A204.1 (cell line): ENCODE measurements at regions not wholly inside any gene's neighbourhood (a gene's known extent, or its start where the extent isn't known, plus 50 kb on each side); places are given as distances from the start of the nearest gene placed in this dataset.

ENCODE experiments used
- FAIRE-seq: peaks from 2 replicates; lab custom pipeline; 2012; peaks lifted over from hg19 to GRCh38; lab: Jason Lieb, UNC

- FAIRE-seq = no peak
These were observed 157.5 kb upstream of the SHB start for GRCh38 chr9:38226491-38226951.

DNA sequence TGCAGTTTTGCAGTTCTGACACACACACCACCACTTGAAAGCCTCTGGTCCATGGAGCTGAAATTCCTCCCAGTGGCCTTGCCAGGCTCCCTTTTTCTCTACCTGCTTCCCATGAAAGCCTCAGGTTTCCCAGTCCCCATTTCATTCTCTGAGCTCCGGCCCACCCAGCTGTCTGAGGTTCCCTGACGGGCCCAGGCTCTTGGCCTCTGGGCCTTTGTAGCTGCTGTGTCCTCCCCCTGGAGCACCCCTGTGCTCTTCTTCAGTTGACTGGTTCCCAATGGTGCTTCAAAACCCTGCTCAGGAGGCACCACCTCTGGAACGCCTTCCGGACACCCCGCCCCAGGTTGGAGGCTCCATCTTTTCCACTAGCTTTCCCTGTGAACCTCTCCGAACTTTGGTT, 155.9 kb upstream of the SHB start:
- FAIRE-seq = no peak

DNA sequence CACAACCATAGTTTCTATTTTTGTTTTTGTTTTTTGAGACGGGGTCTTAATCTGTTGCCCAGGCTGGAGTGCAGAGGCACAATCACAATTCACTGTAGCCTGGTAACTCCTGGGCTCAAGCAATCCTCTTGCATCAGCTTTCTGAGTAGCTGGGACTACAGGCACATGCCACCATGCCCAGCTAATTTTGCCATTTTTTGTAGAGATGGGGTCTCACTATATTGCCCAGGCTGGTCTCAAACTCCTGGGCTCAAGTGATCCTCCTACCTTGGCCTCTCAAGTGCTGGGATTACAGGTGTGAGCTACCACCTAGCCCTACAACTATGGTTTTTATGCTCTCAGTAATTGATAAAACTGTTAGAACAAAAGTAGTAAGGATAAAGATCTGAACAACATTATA, 147.5 kb upstream of the SHB start:
- FAIRE-seq = no peak

DNA sequence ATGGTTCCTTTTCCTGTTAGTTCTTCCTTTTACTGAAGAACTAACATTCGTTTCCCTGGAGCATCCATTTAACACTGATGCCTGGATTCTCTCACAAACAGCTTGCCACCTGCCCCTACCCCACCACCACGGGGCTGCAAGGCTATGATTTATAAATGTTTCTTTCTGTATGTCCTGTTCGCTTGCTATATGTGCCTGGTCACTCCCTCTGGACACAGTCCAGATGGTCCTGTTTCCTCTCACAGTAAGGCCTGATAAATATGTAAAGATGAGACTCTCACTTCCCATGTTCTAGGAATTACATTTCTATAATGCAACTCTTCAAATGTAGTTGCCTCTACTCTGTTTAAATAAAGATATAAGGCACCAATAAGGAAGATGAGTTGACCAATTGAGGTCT, 146.4 kb upstream of the SHB start:
- FAIRE-seq = no peak

GRCh38 chr9:38214432-38214831, 145.4 kb upstream of the SHB start:
- FAIRE-seq = no peak

GRCh38 chr9:38213631-38214299, 144.7 kb upstream of the SHB start:
- no peak for FAIRE-seq

- no peak for FAIRE-seq
These were observed 143.0 kb upstream of the SHB start for GRCh38 chr9:38212016-38212415.

- no peak for FAIRE-seq
These were observed 142.0 kb upstream of the SHB start for GRCh38 chr9:38211002-38211401.

- no peak for FAIRE-seq
These were observed 139.3 kb upstream of the SHB start for GRCh38 chr9:38208206-38208901.

DNA sequence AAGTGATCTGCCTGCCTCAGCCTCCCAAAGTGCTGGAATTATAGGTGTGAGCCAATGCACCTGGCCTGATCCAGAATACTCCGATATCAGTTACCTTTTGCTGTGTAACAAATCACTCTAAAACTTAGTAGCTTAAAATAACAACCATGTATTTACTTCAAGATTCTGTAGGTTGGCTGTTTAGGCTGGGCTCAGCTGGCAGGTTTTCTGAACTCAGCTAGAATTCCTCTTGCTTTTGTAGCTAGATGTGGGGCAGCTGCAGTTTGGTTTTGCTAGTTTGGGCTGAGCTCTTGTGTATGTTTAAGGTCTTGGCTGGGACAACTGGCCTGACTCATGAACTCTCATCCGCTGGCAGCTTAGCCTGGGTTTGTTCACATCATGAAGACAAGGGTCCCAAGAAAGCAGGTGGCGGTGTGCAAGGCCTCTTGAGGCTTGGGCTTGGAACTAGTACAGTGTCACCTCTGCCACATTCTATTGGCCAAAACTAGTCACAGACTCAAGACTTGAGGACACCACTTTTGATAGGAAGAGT, 138.3 kb upstream of the SHB start:
- FAIRE-seq = no peak

- FAIRE-seq = no peak
These were observed 136.3 kb upstream of the SHB start for GRCh38 chr9:38205279-38205678.

DNA sequence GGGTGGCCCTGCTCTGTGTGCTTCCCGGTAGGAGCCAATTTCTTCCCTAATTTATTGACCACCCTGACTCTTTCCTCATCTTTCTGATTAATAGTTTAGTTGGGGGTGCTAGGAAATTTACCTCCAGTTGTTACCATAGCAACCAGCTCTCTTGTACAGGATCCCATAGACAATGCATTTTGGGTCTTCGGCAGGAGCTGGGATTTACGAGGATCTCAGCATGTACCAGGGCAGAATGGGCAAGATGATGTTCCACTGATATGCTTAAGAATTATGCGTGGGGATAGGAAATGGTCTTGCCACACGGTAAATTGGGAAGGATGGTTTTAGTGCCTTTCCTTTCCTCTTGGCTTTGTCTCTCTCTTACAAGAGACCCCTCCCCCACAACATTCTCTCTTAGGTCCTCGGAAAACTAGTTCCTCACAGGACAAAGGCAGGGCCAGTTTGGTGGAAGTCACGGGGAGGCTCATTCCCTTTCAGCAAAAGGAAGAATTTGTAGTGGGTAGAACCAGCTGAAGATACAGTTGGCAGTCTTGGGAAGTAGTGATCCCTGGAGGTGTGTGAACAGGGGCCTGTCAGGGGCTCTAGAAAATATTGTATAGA, 133.4 kb upstream of the SHB start:
- FAIRE-seq = no peak

- no peak for FAIRE-seq
These were observed 132.8 kb upstream of the SHB start for GRCh38 chr9:38201844-38202243.

GRCh38 chr9:38200431-38200830, 131.4 kb upstream of the SHB start:
- FAIRE-seq = no peak

GRCh38 chr9:38198140-38198539, 129.1 kb upstream of the SHB start:
- FAIRE-seq = no peak

- FAIRE-seq = no peak
These were observed 127.7 kb upstream of the SHB start for GRCh38 chr9:38196714-38197113.

GRCh38 chr9:38195737-38196161, 126.7 kb upstream of the SHB start:
- FAIRE-seq = no peak

DNA sequence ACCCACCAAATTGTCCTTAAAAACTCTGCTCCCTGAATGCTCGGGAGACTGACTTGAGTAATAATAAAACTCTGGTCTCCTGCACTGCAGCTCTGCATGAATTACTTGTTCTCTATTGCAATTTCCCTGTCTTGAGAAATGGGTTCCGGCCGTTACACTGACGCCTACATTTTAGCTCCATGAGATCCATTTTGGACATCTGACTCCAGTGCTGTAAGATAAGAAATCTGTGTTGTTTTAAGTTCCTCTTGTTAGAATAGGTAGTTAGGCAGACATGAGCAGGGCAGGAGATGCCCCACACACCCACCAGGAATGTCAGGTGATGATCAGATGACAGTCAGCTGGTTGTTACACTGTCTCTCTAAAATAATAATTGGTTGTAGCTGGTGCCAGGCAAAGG, 125.8 kb upstream of the SHB start:
- FAIRE-seq = no peak

GRCh38 chr9:38192731-38193265, 123.8 kb upstream of the SHB start:
- FAIRE-seq = no peak

DNA sequence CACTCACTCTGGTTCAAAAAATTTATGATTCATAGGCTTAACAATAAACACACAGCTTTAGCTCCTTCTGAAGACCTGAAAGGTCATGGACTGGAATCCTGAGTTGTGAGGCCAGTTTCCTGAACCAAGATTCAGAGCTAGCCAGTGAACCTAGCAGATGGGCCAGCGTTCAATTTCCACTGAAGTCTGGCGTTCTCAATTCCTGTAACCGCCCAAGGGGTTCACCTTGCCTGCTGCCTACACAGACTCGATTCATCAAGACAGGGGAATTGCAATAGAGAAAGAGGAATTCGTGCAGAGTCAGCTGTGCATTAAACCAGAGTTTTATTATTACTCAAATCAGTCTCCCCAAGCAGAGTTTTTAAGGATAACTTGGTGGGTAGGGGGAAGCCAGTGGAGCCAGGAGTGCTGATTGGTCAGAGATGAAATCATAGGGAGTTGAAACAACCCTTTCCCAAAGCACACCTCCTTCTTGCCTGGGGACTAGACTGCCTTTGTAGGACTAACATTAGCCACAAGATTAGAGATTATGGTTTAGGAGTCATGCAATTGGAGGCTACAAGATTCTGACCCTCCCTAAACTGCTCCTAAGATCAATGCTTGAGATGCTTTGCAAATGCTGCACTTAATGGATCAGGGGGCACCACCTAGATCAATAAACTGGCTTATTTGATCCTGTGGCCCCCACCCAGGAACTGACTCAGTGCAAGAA, 117.5 kb upstream of the SHB start:
- FAIRE-seq = no peak

DNA sequence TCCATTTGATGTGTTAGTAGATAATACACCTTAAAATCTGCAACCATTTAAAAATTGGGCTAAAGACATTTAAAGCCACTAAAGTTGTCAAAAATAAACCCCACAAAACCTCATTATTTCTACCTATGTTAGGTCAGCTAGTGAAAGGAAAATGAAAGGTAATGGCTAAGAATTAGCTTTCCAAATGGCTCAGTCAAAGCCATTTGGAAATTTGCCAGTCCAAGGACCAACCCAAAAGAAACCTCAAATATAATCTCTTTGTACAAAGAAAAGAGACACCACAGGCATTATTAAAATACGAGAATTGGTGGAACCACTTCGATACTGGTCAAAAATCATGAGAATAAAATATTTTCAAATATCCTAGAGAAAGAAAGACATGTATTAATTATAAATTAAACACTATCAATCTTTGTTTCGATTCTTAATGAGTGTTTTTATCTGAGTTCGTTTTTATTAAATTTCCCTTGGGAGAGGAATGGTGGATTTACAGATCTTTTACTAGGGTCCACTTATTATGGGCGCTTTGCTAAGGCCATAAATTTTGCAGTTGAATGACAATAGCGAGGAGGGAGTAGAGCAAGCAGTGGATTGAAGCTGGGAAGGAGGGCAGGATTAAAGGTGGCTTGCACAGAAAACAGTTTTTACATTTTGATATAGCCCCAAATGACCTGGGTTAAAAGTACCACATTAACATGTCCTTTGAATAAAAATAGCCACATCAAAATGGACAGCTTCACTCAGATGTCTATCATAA, 116.8 kb upstream of the SHB start:
- no peak for FAIRE-seq
